ENCODE measurements at regions not wholly inside any gene's neighbourhood (a gene's known extent, or its start where the extent isn't known, plus 50 kb on each side); places are given as distances from the start of the nearest gene placed in this dataset.

DNA sequence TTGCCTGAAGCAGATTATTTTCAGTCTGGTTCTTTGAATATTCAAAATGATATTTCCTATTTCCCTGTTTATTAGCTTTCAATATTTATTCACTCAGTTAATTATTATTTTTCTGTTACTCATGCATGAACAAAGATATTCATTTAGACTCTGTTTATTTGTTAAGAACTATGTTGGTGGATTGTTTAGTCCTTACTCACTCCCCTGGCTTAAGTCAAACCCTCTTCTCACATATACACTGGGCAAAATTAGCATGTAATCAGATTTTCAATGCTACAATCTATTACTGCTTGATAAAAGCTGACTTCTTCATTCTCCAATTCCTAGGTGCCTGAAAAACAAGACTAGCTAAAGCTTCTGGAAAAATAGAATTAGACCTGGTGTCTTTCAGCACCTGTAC, 335.8 kb downstream of the FAT4 start:
- TF ChIP-seq, protein P1, sequence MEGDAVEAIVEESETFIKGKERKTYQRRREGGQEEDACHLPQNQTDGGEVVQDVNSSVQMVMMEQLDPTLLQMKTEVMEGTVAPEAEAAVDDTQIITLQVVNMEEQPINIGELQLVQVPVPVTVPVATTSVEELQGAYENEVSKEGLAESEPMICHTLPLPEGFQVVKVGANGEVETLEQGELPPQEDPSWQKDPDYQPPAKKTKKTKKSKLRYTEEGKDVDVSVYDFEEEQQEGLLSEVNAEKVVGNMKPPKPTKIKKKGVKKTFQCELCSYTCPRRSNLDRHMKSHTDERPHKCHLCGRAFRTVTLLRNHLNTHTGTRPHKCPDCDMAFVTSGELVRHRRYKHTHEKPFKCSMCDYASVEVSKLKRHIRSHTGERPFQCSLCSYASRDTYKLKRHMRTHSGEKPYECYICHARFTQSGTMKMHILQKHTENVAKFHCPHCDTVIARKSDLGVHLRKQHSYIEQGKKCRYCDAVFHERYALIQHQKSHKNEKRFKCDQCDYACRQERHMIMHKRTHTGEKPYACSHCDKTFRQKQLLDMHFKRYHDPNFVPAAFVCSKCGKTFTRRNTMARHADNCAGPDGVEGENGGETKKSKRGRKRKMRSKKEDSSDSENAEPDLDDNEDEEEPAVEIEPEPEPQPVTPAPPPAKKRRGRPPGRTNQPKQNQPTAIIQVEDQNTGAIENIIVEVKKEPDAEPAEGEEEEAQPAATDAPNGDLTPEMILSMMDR (IDR thresholded peaks at IDR 0.05), result no peak
- TF ChIP-seq POLR2A (IDR thresholded peaks at IDR 0.05) (no peak), EP300 (IDR thresholded peaks at IDR 0.05) (no peak), POLR2AphosphoS5 (IDR thresholded peaks at IDR 0.05) (no peak)
